ENCODE measurements at regions not wholly inside any gene's neighbourhood (a gene's known extent, or its start where the extent isn't known, plus 50 kb on each side); places are given as distances from the start of the nearest gene placed in this dataset.
A peak's percentile ranks its signal among the peaks of the same experiment; 100 is the strongest.
"Not testable (repeated sequence)": the region's sequence is repeated elsewhere in the genome, so short reads cannot be mapped to it uniquely, and the experiment has no call there.

GRCh38 chr14:53295985-53296582 is 143.0 kb upstream of the DDHD1 start:
- DNase-seq (ENCODE audit: low read depth in 3 of 3), result peak in 2 of 3 donors; percentile 3 to 23

GRCh38 chr14:53295372-53295771 is 142.2 kb upstream of the DDHD1 start:
- DNase-seq (ENCODE audit: low read depth in 3 of 3), result no peak

- DNase-seq (ENCODE audit: low read depth in 3 of 3), result no peak
Measured at GRCh38 chr14:53286301-53286700, 133.2 kb upstream of the DDHD1 start.

- DNase-seq (ENCODE audit: low read depth in 3 of 3), result no peak
Measured at GRCh38 chr14:53285821-53286220, 132.7 kb upstream of the DDHD1 start.

- no peak for DNase-seq (ENCODE audit: low read depth in 3 of 3)
Measured at GRCh38 chr14:53285064-53285463, 131.9 kb upstream of the DDHD1 start.

GRCh38 chr14:53278602-53279506 is 125.7 kb upstream of the DDHD1 start:
- no peak for DNase-seq (ENCODE audit: low read depth in 3 of 3)

GRCh38 chr14:53273671-53274072 is 120.5 kb upstream of the DDHD1 start:
- DNase-seq (ENCODE audit: low read depth in 3 of 3), result no peak

GRCh38 chr14:53265025-53265424 is 111.9 kb upstream of the DDHD1 start:
- no peak for DNase-seq (ENCODE audit: low read depth in 3 of 3)

- no peak for DNase-seq (ENCODE audit: low read depth in 3 of 3)
Measured at GRCh38 chr14:53260928-53261327, 107.8 kb upstream of the DDHD1 start.

GRCh38 chr14:53260286-53260685 is 107.2 kb upstream of the DDHD1 start:
- DNase-seq (ENCODE audit: low read depth in 3 of 3), result no peak

- no peak for DNase-seq (ENCODE audit: low read depth in 3 of 3)
Measured at GRCh38 chr14:53252141-53252540, 99.0 kb upstream of the DDHD1 start.

- DNase-seq (ENCODE audit: low read depth in 3 of 3), result no peak
Measured at GRCh38 chr14:53249059-53249458, 95.9 kb upstream of the DDHD1 start.

GRCh38 chr14:53247596-53248370 is 94.7 kb upstream of the DDHD1 start:
- no peak for DNase-seq (ENCODE audit: low read depth in 3 of 3)

- not testable (repeated sequence) for DNase-seq (ENCODE audit: low read depth in 3 of 3)
Measured at GRCh38 chr14:53242898-53243297, 89.8 kb upstream of the DDHD1 start.

- DNase-seq (ENCODE audit: low read depth in 3 of 3), result no peak
Measured at GRCh38 chr14:53237488-53237887, 84.4 kb upstream of the DDHD1 start.

- no peak for DNase-seq (ENCODE audit: low read depth in 3 of 3)
Measured at GRCh38 chr14:53236708-53237107, 83.6 kb upstream of the DDHD1 start.

- no peak for DNase-seq (ENCODE audit: low read depth in 3 of 3)
Measured at GRCh38 chr14:53231171-53231570, 78.0 kb upstream of the DDHD1 start.

- DNase-seq (ENCODE audit: low read depth in 3 of 3), result no peak
Measured at GRCh38 chr14:53228966-53229365, 75.8 kb upstream of the DDHD1 start.

GRCh38 chr14:53227154-53227718 is 74.1 kb upstream of the DDHD1 start:
- no peak for DNase-seq (ENCODE audit: low read depth in 3 of 3)

GRCh38 chr14:53226553-53226952 is 73.4 kb upstream of the DDHD1 start:
- no peak for DNase-seq (ENCODE audit: low read depth in 3 of 3)

GRCh38 chr14:53220914-53221313 is 67.8 kb upstream of the DDHD1 start:
- no peak for DNase-seq (ENCODE audit: low read depth in 3 of 3)

GRCh38 chr14:53218161-53218560 is 65.0 kb upstream of the DDHD1 start:
- DNase-seq (ENCODE audit: low read depth in 3 of 3), result no peak

Data from stimulated activated CD4-positive, alpha-beta T cell treated with anti-CD3 and anti-CD28 coated beads, TNF-alpha, amount 100 ng/mL, for 48 hours (primary cell).